H9 (cell line): ENCODE measurements at regions not wholly inside any gene's neighbourhood (a gene's known extent, or its start where the extent isn't known, plus 50 kb on each side); places are given as distances from the start of the nearest gene placed in this dataset.

Experiments
- DNase-seq: peaks from one replicate; pipeline ENCODE4 v3.0.0-alpha.2; 2017
- H2AFZ ChIP-seq: one replicate; pipeline ENCODE4 v1.6.1; 2013; ENCODE audit warnings: mild to moderate bottlenecking, low read length, control low read depth, moderate library complexity
- H2AK5ac ChIP-seq: 2 replicates; pipeline ENCODE4 v1.6.1; 2013; ENCODE audit warnings: low read length, control low read depth, mixed read lengths; ENCODE audit not compliant: insufficient read length
- H2BK120ac ChIP-seq: one replicate; pipeline ENCODE4 v1.6.1; 2013; ENCODE audit warnings: low read depth, mild to moderate bottlenecking, low read length, control low read depth, inconsistent platforms; ENCODE audit not compliant: poor library complexity, severe bottlenecking
- H2BK12ac ChIP-seq: 2 replicates; pipeline ENCODE4 v1.6.1; 2013; ENCODE audit warnings: low read length, control low read depth, mixed read lengths, low read depth; ENCODE audit not compliant: insufficient read length
- H2BK15ac ChIP-seq: 2 replicates; pipeline ENCODE4 v1.6.1; 2013; ENCODE audit warnings: low read depth, low read length, control low read depth
- H2BK20ac ChIP-seq: one replicate; pipeline ENCODE4 v1.6.1; 2013; ENCODE audit warnings: low read depth, mild to moderate bottlenecking, low read length, control low read depth, inconsistent platforms; ENCODE audit not compliant: poor library complexity, severe bottlenecking
- H2BK5ac ChIP-seq: 2 replicates; pipeline ENCODE4 v1.6.1; 2013; ENCODE audit warnings: low read length, control low read depth, mixed read lengths; ENCODE audit not compliant: insufficient read length
- H3K14ac ChIP-seq: 2 replicates; pipeline ENCODE4 v1.6.1; 2013; ENCODE audit warnings: low read length, control low read depth; ENCODE audit not compliant: insufficient read depth
- H3K18ac ChIP-seq: 2 replicates; pipeline ENCODE4 v1.6.1; 2013; ENCODE audit warnings: low read depth, mild to moderate bottlenecking, mixed read lengths, low read length, control low read depth; ENCODE audit not compliant: insufficient read length
- H3K23ac ChIP-seq: 2 replicates; pipeline ENCODE4 v1.6.1; 2013; ENCODE audit warnings: low read length, control low read depth, mixed read lengths, low read depth; ENCODE audit not compliant: insufficient read length
- H3K23me2 ChIP-seq: 2 replicates; pipeline ENCODE4 v1.6.1; 2013; ENCODE audit warnings: low read depth, mild to moderate bottlenecking, mixed read lengths, low read length, control low read depth; ENCODE audit not compliant: insufficient read length, poor library complexity, severe bottlenecking
- H3K27ac ChIP-seq: 2 replicates; pipeline ENCODE4 v1.5.1; 2013; ENCODE audit warnings: low read length, control low read depth, mixed read lengths, low read depth; ENCODE audit not compliant: insufficient read length
- H3K27me3 ChIP-seq: 2 replicates; pipeline ENCODE4 v1.6.1; 2013; ENCODE audit warnings: low read length, control low read depth, inconsistent platforms; ENCODE audit not compliant: insufficient read depth
- H3K4ac ChIP-seq: 2 replicates; pipeline ENCODE4 v1.6.1; 2013; ENCODE audit warnings: low read depth, mild to moderate bottlenecking, control low read depth, inconsistent platforms, low read length, moderate library complexity
- H3K4me1 ChIP-seq: 2 replicates; pipeline ENCODE4 v1.6.1; 2013; ENCODE audit warnings: low read length, control low read depth, inconsistent platforms; ENCODE audit not compliant: insufficient read depth
- H3K4me2 ChIP-seq: 2 replicates; pipeline ENCODE4 v1.6.1; 2013; ENCODE audit warnings: low read length, control low read depth, mixed read lengths; ENCODE audit not compliant: insufficient read length, insufficient read depth
- H3K56ac ChIP-seq: 2 replicates; pipeline ENCODE4 v1.6.1; 2013; ENCODE audit warnings: low read depth, mild to moderate bottlenecking, mixed read lengths, low read length, control low read depth; ENCODE audit not compliant: insufficient read length
- H3K79me1 ChIP-seq: 2 replicates; pipeline ENCODE4 v1.6.1; 2013; ENCODE audit warnings: low read depth, mild to moderate bottlenecking, moderate library complexity, low read length, control low read depth, inconsistent platforms; ENCODE audit not compliant: insufficient read depth, poor library complexity, severe bottlenecking
- H3K79me2 ChIP-seq: 2 replicates; pipeline ENCODE4 v1.6.1; 2013; ENCODE audit warnings: low read length, control low read depth, inconsistent platforms; ENCODE audit not compliant: insufficient read depth
- H3K9ac ChIP-seq: 2 replicates; pipeline ENCODE4 v1.6.1; 2013; ENCODE audit warnings: low read length, control low read depth, mixed read lengths; ENCODE audit not compliant: insufficient read length; ENCODE audit errors: extremely low read depth
- H3K9me3 ChIP-seq: one replicate; pipeline ENCODE4 v1.6.1; 2013; ENCODE audit warnings: low read depth, low read length, inconsistent platforms; ENCODE audit not compliant: control insufficient read depth
- H3T11ph ChIP-seq: one replicate; pipeline ENCODE4 v1.6.1; 2013; ENCODE audit warnings: mild to moderate bottlenecking, low read length, control low read depth, inconsistent platforms
- H4K20me1 ChIP-seq: one replicate; pipeline ENCODE4 v1.6.1; 2013; ENCODE audit not compliant: control insufficient read depth, insufficient read length, insufficient read depth
- H4K5ac ChIP-seq: 2 replicates; pipeline ENCODE4 v1.6.1; 2013; ENCODE audit warnings: low read depth, mild to moderate bottlenecking, mixed read lengths, low read length, control low read depth; ENCODE audit not compliant: insufficient read length
- H4K8ac ChIP-seq: replicated peaks from 2 replicates; pipeline ENCODE4 v1.6.1; 2013; ENCODE audit warnings: low read length, control low read depth, mixed read lengths, low read depth; ENCODE audit not compliant: insufficient read length
- H4K91ac ChIP-seq: 2 replicates; pipeline ENCODE4 v1.6.1; 2013; ENCODE audit warnings: low read depth, mild to moderate bottlenecking, moderate library complexity, mixed read lengths, low read length, control low read depth; ENCODE audit not compliant: insufficient read length
- H3K27ac Mint-ChIP-seq, 3 experiments: 2 replicates in 2 of 3; 3 replicates in 1 of 3; pipeline ENCODE4 v1.8.0; 2020 to 2021; ENCODE audit warnings: mixed read lengths in 3 of 3, mild to moderate bottlenecking in 1 of 3, moderate library complexity in 1 of 3
- H3K27me3 Mint-ChIP-seq: 2 replicates; pipeline ENCODE4 v1.8.0; 2021; ENCODE audit warnings: low read depth, mild to moderate bottlenecking, moderate library complexity, mixed read lengths
- H3K36me3 Mint-ChIP-seq, 3 experiments: 2 replicates in 2 of 3; 3 replicates in 1 of 3; pipeline ENCODE4 v1.8.0; 2020 to 2021; ENCODE audit warnings: low read depth in 3 of 3, mixed read lengths in 3 of 3; ENCODE audit not compliant: insufficient read depth in 1 of 3
- H3K4me1 Mint-ChIP-seq, 2 experiments: 2 replicates each; pipeline ENCODE4 v1.8.0; 2020; ENCODE audit warnings: mixed read lengths in 2 of 2
- H3K4me3 Mint-ChIP-seq, 2 experiments: 2 replicates in 1 of 2; 3 replicates in 1 of 2; pipeline ENCODE4 v1.8.0; 2020 to 2021; ENCODE audit warnings: mild to moderate bottlenecking in 2 of 2, mixed read lengths in 2 of 2, moderate library complexity in 1 of 2
- H3K9me3 Mint-ChIP-seq, 2 experiments: 2 replicates in 1 of 2; 3 replicates in 1 of 2; pipeline ENCODE4 v1.8.0; 2020; ENCODE audit warnings: mild to moderate bottlenecking in 2 of 2, mixed read lengths in 2 of 2, moderate library complexity in 1 of 2
- WGBS: extraction: QIAGEN DNeasy Blood & Tissue Kit; methylation state at CpG from one replicate; pipeline ENCODE4 v1.1.7; 2013; ENCODE audit warnings: missing lambda C conversion rate, low lambda C conversion rate, mixed read lengths; ENCODE audit not compliant: insufficient read length; ENCODE audit errors: extremely low coverage; 5-methylcytosine and 5-hydroxymethylcytosine counted together
- TF ChIP-seq, protein P1 (sequence below): fragments of 200-600 bp; sonication (generic); conservative IDR thresholded peaks from 3 replicates; pipeline ENCODE4 v1.8.0; 2021; ENCODE audit warnings: antibody characterized with exemption, mild to moderate bottlenecking

DNA sequence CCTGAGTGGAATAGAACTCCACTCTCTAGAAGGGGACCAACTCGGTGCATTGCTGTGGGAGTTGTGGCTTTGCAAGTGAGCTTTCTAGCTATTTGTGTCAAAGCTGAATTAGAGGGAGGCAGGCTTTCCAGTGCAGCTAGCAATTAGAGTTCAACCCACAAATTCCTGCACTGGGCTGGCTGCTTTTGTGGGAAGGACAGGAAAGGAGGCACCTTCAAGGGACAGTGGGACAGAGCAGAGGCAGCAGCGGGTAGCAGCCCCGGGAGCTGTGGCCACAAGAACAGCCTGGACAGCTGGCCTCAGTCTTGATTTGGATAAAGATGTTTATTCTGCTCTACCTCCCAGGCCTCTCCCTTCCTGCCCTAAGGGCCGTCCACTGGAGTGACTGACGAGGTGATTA is 83.7 kb upstream of the SLIT3 start:
- H3K4me2 ChIP-seq: no peak overlapping the region
- H3K9ac ChIP-seq: no peak overlapping the region

More for the DNA sequence above, 83.7 kb upstream of the SLIT3 start:
- Histone ChIP-seq H3K27me3 (no peaks in the 10 kb centered on the region), H3K56ac (no peak overlapping the region), H3K14ac (no peak overlapping the region), H4K20me1 (no peaks in the 10 kb centered on the region), H2AK5ac (no peak overlapping the region), H2BK12ac (no peak overlapping the region), H3T11ph (no peak overlapping the region), H2BK20ac (no peak overlapping the region), H2AFZ (no peak overlapping the region), H2BK15ac (no peak overlapping the region), H2BK5ac (no peak overlapping the region), H2BK120ac (no peak overlapping the region), H3K27ac (no peak overlapping the region), H3K4me1 (no peaks in the 10 kb centered on the region), H3K9me3 (no peaks in the 10 kb centered on the region), H3K23ac (no peak overlapping the region), H3K18ac (no peak overlapping the region), H3K79me2 (no peaks in the 10 kb centered on the region), H4K8ac (no peak overlapping the region), H4K5ac (no peak overlapping the region), H4K91ac (no peak overlapping the region), H3K23me2 (no peaks in the 10 kb centered on the region), H3K4ac (no peak overlapping the region), H3K79me1 (no peaks in the 10 kb centered on the region)
- peaks cover 8% of the 10 kb centered on the region for H3K27me3 Mint-ChIP-seq
- TF ChIP-seq, protein P1, sequence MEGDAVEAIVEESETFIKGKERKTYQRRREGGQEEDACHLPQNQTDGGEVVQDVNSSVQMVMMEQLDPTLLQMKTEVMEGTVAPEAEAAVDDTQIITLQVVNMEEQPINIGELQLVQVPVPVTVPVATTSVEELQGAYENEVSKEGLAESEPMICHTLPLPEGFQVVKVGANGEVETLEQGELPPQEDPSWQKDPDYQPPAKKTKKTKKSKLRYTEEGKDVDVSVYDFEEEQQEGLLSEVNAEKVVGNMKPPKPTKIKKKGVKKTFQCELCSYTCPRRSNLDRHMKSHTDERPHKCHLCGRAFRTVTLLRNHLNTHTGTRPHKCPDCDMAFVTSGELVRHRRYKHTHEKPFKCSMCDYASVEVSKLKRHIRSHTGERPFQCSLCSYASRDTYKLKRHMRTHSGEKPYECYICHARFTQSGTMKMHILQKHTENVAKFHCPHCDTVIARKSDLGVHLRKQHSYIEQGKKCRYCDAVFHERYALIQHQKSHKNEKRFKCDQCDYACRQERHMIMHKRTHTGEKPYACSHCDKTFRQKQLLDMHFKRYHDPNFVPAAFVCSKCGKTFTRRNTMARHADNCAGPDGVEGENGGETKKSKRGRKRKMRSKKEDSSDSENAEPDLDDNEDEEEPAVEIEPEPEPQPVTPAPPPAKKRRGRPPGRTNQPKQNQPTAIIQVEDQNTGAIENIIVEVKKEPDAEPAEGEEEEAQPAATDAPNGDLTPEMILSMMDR: no peak
- peaks cover 0 to 2% (median 0%) of the 10 kb centered on the region in 3 experiments; a peak in 1 of 7 replicates for H3K36me3 Mint-ChIP-seq
- peaks cover 4 to 9% of the 10 kb centered on the region in 2 experiments; a peak in 4 of 5 replicates for H3K9me3 Mint-ChIP-seq
- H3K4me1 Mint-ChIP-seq: no peaks in the 10 kb centered on the region
- H3K27ac Mint-ChIP-seq: no peak overlapping the region; a peak in 1 of 7 replicates
- H3K4me3 Mint-ChIP-seq: no peak overlapping the region
- no CpG with 5 or more reads among the region's 5 CpGs for WGBS
- DNase-seq: no peak
